DND-41 (cell line): ENCODE measurements at regions not wholly inside any gene's neighbourhood (a gene's known extent, or its start where the extent isn't known, plus 50 kb on each side); places are given as distances from the start of the nearest gene placed in this dataset.

Source experiments
- ATAC-seq: fragments of 200-7000 bp; cut with Tn5 transposase; 3 replicates; pipeline ENCODE4 v1.9.1; 2021; ENCODE audit warnings: low read depth; ENCODE audit not compliant: insufficient read depth
- DNase-seq: peaks from one replicate; pipeline ENCODE4 v3.0.0-alpha.2; 2020
- H2AFZ ChIP-seq: 2 replicates; pipeline ENCODE4 v1.6.0; 2012; ENCODE audit warnings: low read depth, low read length
- H3K27ac ChIP-seq: 2 replicates; pipeline ENCODE4 v1.5.1; 2012; ENCODE audit warnings: low read length, inconsistent platforms
- H3K27me3 ChIP-seq: fragments of 200-600 bp; sonication (generic); 2 replicates; pipeline ENCODE4 v1.6.0; 2012; ENCODE audit warnings: low read length, mild to moderate bottlenecking, inconsistent platforms; ENCODE audit not compliant: insufficient read depth, poor library complexity
- H3K36me3 ChIP-seq: 2 replicates; pipeline ENCODE4 v1.5.1; 2012; ENCODE audit warnings: low read length, inconsistent platforms; ENCODE audit not compliant: insufficient read depth
- H3K4me1 ChIP-seq: 2 replicates; pipeline ENCODE4 v1.5.1; 2012; ENCODE audit warnings: mild to moderate bottlenecking, low read length; ENCODE audit not compliant: insufficient read depth
- H3K4me2 ChIP-seq: 2 replicates; pipeline ENCODE4 v1.6.0; 2012; ENCODE audit warnings: mild to moderate bottlenecking, moderate library complexity, low read length, inconsistent platforms; ENCODE audit not compliant: insufficient read depth
- H3K4me3 ChIP-seq, 2 experiments: fragments of 200-600 bp in 1 of 2; shearing (Covaris generic) in 1 of 2; 2 replicates each; pipeline ENCODE4 v1.5.1; 2012 to 2016; ENCODE audit warnings: inconsistent platforms in 2 of 2, low read length in 2 of 2, mild to moderate bottlenecking in 2 of 2, low read depth in 1 of 2, moderate library complexity in 1 of 2
- H3K79me2 ChIP-seq: 2 replicates; pipeline ENCODE4 v1.6.0; 2012; ENCODE audit warnings: low read length, inconsistent platforms; ENCODE audit not compliant: insufficient read depth
- H3K9ac ChIP-seq: 2 replicates; pipeline ENCODE4 v1.6.0; 2012; ENCODE audit warnings: low read depth, mild to moderate bottlenecking, inconsistent platforms, low read length, moderate library complexity
- H3K9me3 ChIP-seq: 2 replicates; pipeline ENCODE4 v1.5.1; 2012; ENCODE audit warnings: low read length, moderate library complexity, mild to moderate bottlenecking, inconsistent platforms; ENCODE audit not compliant: insufficient read depth, severe bottlenecking
- H4K20me1 ChIP-seq: 2 replicates; pipeline ENCODE4 v1.6.0; 2012; ENCODE audit warnings: low read length; ENCODE audit not compliant: insufficient read depth
- CTCF ChIP-seq: IDR thresholded peaks from 2 replicates; pipeline ENCODE4 v1.5.1; 2012; ENCODE audit warnings: borderline replicate concordance, low read length, moderate library complexity, mild to moderate bottlenecking; ENCODE audit not compliant: poor library complexity, severe bottlenecking; ENCODE audit errors: extremely low read depth
- EZH2 ChIP-seq: IDR thresholded peaks from 3 replicates; pipeline ENCODE4 v1.6.1; 2012; ENCODE audit warnings: borderline replicate concordance, low read depth, mild to moderate bottlenecking, moderate library complexity, low read length, inconsistent platforms; ENCODE audit not compliant: severe bottlenecking

- ATAC-seq (no peak), DNase-seq (no peak)
- Histone ChIP-seq H3K4me1 (peaks cover 43% of the 10 kb centered on the region), H3K9me3 (no peaks in the 10 kb centered on the region), H3K27ac (no peak overlapping the region), H2AFZ (no peak overlapping the region), H3K79me2 (no peaks in the 10 kb centered on the region), H3K27me3 (no peaks in the 10 kb centered on the region), H3K36me3 (no peaks in the 10 kb centered on the region), H3K4me3 (no peak overlapping the region), H4K20me1 (no peaks in the 10 kb centered on the region), H3K4me2 (no peak overlapping the region), H3K9ac (no peak overlapping the region)
- TF ChIP-seq EZH2, result no peak
- no peak for TF ChIP-seq CTCF
Measured at GRCh38 chr9:89705651-89706050, 100.8 kb downstream of the GADD45G start.

- Histone ChIP-seq H3K27ac (no peak overlapping the region), H3K4me2 (no peak overlapping the region), H3K9ac (no peak overlapping the region), H2AFZ (no peak overlapping the region), H3K27me3 (no peaks in the 10 kb centered on the region), H4K20me1 (no peaks in the 10 kb centered on the region), H3K9me3 (no peaks in the 10 kb centered on the region), H3K36me3 (no peaks in the 10 kb centered on the region), H3K79me2 (no peaks in the 10 kb centered on the region), H3K4me3 (no peak overlapping the region), H3K4me1 (peaks cover 43% of the 10 kb centered on the region)
- ATAC-seq (no peak), DNase-seq (no peak)
- no peak for TF ChIP-seq EZH2
- TF ChIP-seq CTCF, result no peak
Measured at GRCh38 chr9:89706086-89706485, 101.3 kb downstream of the GADD45G start.

GRCh38 chr9:89706731-89707191 lies 101.9 kb downstream of the GADD45G start:
- no peaks in the 10 kb centered on the region for H4K20me1 ChIP-seq
- H3K4me3 ChIP-seq, result no peak overlapping the region
- peaks cover 37% of the 10 kb centered on the region for H3K4me1 ChIP-seq
- H3K9me3 ChIP-seq, result no peaks in the 10 kb centered on the region
- no peak for TF ChIP-seq EZH2
- TF ChIP-seq CTCF, result no peak
- no peak overlapping the region for H2AFZ ChIP-seq
- no peak overlapping the region for H3K4me2 ChIP-seq
- H3K79me2 ChIP-seq, result no peaks in the 10 kb centered on the region
- no peak overlapping the region for H3K9ac ChIP-seq
- H3K27me3 ChIP-seq, result no peaks in the 10 kb centered on the region
- no peak for DNase-seq
- ATAC-seq, result no peak
- no peak overlapping the region for H3K27ac ChIP-seq
- no peaks in the 10 kb centered on the region for H3K36me3 ChIP-seq

GRCh38 chr9:89710697-89711096 lies 105.9 kb downstream of the GADD45G start:
- Histone ChIP-seq H3K4me3 (no peak overlapping the region), H3K4me1 (peaks cover 11% of the 10 kb centered on the region; the same call in 1 of the 2 replicates)
- TF ChIP-seq CTCF (no peak), EZH2 (no peak)

More at GRCh38 chr9:89710697-89711096, 105.9 kb downstream of the GADD45G start:
- Histone ChIP-seq H3K27me3 (no peaks in the 10 kb centered on the region), H3K9ac (no peak overlapping the region), H3K4me2 (no peak overlapping the region), H3K79me2 (no peaks in the 10 kb centered on the region), H2AFZ (no peak overlapping the region), H3K27ac (no peak overlapping the region), H4K20me1 (no peaks in the 10 kb centered on the region), H3K9me3 (no peaks in the 10 kb centered on the region), H3K36me3 (no peaks in the 10 kb centered on the region)
- DNase-seq (no peak), ATAC-seq (no peak)
